Kidney (tissue), 13 donors: ENCODE measurements at regions not wholly inside any gene's neighbourhood (a gene's known extent, or its start where the extent isn't known, plus 50 kb on each side); places are given as distances from the start of the nearest gene placed in this dataset.

Experiments used
- DNase-seq, 5 donors: peaks; one replicate each; pipeline ENCODE4 v3.0.0-alpha.2; 2013 to 2020
- FAIRE-seq: peaks from 2 replicates; lab custom pipeline; 2012; peaks lifted over from hg19 to GRCh38; lab: Jason Lieb, UNC
- H3K27ac ChIP-seq, 2 donors: one replicate each; pipeline ENCODE4 v1.7.0; 2013; ENCODE audit warnings: low read depth in 2 of 2, low read length in 2 of 2, inconsistent platforms in 1 of 2
- H3K27me3 ChIP-seq: one replicate; pipeline ENCODE4 v1.7.1; 2013; ENCODE audit warnings: low read length, inconsistent platforms; ENCODE audit not compliant: control insufficient read depth, insufficient read depth
- H3K36me3 ChIP-seq, 3 donors: one replicate each; pipeline versions ENCODE4 v1.7.0 to v1.7.1; 2013; ENCODE audit warnings: low read length in 3 of 3, control low read depth in 1 of 3, inconsistent platforms in 1 of 3; ENCODE audit not compliant: insufficient read depth in 3 of 3, control insufficient read depth in 2 of 3
- H3K4me1 ChIP-seq, 3 donors: one replicate each; pipeline versions ENCODE4 v1.7.0 to v1.7.1; 2013; ENCODE audit warnings: low read length in 3 of 3, inconsistent platforms in 1 of 3, low read depth in 1 of 3; ENCODE audit not compliant: control insufficient read depth in 2 of 3, insufficient read depth in 2 of 3
- H3K4me3 ChIP-seq, 3 donors: one replicate each; pipeline versions ENCODE4 v1.7.0 to v1.8.1; 2013; ENCODE audit warnings: low read length in 3 of 3, control low read depth in 1 of 3, inconsistent platforms in 1 of 3
- H3K9ac ChIP-seq, 3 donors: one replicate each; pipeline versions ENCODE4 v1.7.0 to v1.7.1; 2013; ENCODE audit warnings: low read length in 3 of 3, control low read depth in 1 of 3, inconsistent platforms in 1 of 3
- H3K9me3 ChIP-seq, 3 donors: one replicate each; pipeline versions ENCODE4 v1.7.0 to v1.7.1; 2013; ENCODE audit warnings: low read length in 3 of 3, control low read depth in 1 of 3, inconsistent platforms in 1 of 3; ENCODE audit not compliant: control insufficient read depth in 2 of 3, insufficient read depth in 1 of 3
- intact Hi-C: fragments of 100-400 bp; cut with DNase I; formaldehyde crosslinking; loops from one replicate; pipeline ENCODE4 v1.11.1; 2022
- TF ChIP-seq, protein P1 (sequence below): IDR thresholded peaks from 3 replicates; pipeline ENCODE4 v1.5.1; 2012; ENCODE audit warnings: mild to moderate bottlenecking, moderate library complexity, borderline replicate concordance; ENCODE audit not compliant: insufficient read depth; ENCODE audit errors: extremely low read depth
- donor health status: control.
- donor health status: control.
- donor health status: control.
- donor health status: control.
- donor health status: control.
- donor health status: DM: yes; HTN: yes; CAD: no.
- donor health status: Normal renal cell carcinoma (clear cell type).

- Histone ChIP-seq H3K27me3 (no peaks in the 10 kb centered on the region), H3K4me3 (no peak overlapping the region), H3K36me3 (no peaks in the 10 kb centered on the region), H3K27ac (peak overlapping the region in 1 of 2 donors; percentile 14), H3K9ac (no peak overlapping the region), H3K4me1 (peaks cover 0 to 2% (median 0%) of the 10 kb centered on the region in 3 donors), H3K9me3 (no peaks in the 10 kb centered on the region)
- no peak for FAIRE-seq
- intact Hi-C loops, result no loop called here
- peak in 1 of 5 donors; percentile 75 for DNase-seq
- TF ChIP-seq, protein P1, sequence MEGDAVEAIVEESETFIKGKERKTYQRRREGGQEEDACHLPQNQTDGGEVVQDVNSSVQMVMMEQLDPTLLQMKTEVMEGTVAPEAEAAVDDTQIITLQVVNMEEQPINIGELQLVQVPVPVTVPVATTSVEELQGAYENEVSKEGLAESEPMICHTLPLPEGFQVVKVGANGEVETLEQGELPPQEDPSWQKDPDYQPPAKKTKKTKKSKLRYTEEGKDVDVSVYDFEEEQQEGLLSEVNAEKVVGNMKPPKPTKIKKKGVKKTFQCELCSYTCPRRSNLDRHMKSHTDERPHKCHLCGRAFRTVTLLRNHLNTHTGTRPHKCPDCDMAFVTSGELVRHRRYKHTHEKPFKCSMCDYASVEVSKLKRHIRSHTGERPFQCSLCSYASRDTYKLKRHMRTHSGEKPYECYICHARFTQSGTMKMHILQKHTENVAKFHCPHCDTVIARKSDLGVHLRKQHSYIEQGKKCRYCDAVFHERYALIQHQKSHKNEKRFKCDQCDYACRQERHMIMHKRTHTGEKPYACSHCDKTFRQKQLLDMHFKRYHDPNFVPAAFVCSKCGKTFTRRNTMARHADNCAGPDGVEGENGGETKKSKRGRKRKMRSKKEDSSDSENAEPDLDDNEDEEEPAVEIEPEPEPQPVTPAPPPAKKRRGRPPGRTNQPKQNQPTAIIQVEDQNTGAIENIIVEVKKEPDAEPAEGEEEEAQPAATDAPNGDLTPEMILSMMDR, result no peak
These were observed 108.9 kb upstream of the PLEKHG7 start for GRCh38 chr12:92593734-92594402.

- no peaks in the 10 kb centered on the region for H3K36me3 ChIP-seq
- H3K9me3 ChIP-seq, result peaks cover 0 to 2% (median 0%) of the 10 kb centered on the region in 3 donors
- no peak overlapping the region for H3K4me3 ChIP-seq
- intact Hi-C loops, result no loop called here
- TF ChIP-seq, protein P1, result no peak
- no peak overlapping the region for H3K9ac ChIP-seq
- H3K27ac ChIP-seq, result no peak overlapping the region
- DNase-seq, result no peak
- no peaks in the 10 kb centered on the region for H3K4me1 ChIP-seq
- no peak for FAIRE-seq
- H3K27me3 ChIP-seq, result no peaks in the 10 kb centered on the region
These were observed 117.6 kb upstream of the PLEKHG7 start for GRCh38 chr12:92585115-92585727.

DNA sequence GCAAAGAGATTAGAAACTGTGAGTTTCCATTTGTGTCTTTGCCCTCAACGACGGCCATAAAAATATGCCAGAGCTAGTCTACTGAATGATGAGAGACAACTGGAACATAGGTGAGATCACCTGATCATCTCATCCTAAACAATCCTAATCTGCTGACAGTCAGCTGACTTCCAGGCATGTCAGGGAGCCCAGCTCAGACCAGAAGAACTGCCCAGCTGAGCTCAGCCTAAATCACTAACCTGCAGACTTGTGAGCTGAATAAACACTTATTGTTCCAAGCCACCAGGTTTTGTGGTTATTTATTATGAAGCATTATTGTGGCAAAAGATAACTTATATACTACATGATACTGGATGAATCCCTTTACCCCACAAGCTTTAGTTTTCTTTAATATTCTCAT lies 118.9 kb upstream of the PLEKHG7 start:
- no peaks in the 10 kb centered on the region for H3K4me1 ChIP-seq
- H3K9me3 ChIP-seq, result peaks cover 0 to 2% (median 0%) of the 10 kb centered on the region in 3 donors
- H3K27ac ChIP-seq, result no peak overlapping the region
- FAIRE-seq (no peak), DNase-seq (no peak)
- H3K27me3 ChIP-seq, result no peaks in the 10 kb centered on the region
- intact Hi-C loops, result no loop called here
- TF ChIP-seq, protein P1, result no peak
- H3K4me3 ChIP-seq, result no peak overlapping the region
- no peak overlapping the region for H3K9ac ChIP-seq
- no peaks in the 10 kb centered on the region for H3K36me3 ChIP-seq
